MCF 10A (cell line): ENCODE measurements at regions not wholly inside any gene's neighbourhood (a gene's known extent, or its start where the extent isn't known, plus 50 kb on each side); places are given as distances from the start of the nearest gene placed in this dataset.

Source experiments
- BruUV-seq: library from RNA; stranded (reverse); fragments of 400-500 nt; replicated peaks from 2 replicates; lab custom pipeline; 2021; lab: Mats Ljungman, UMichigan
- CTCF ChIA-PET: fragments of 300-600 bp; sonication (Branson Sonifier 250); formaldehyde crosslinking; extraction: SDS; loops from one replicate; lab custom pipeline; 2021; ENCODE audit warnings: antibody characterized with exemption, inconsistent platforms; lab: Yijun Ruan, JAX
- POLR2A ChIA-PET: fragments of 300-600, 350-650 bp; sonication (Branson Sonifier 250); formaldehyde crosslinking; extraction: SDS; loops from one replicate; lab custom pipeline; 2020; ENCODE audit warnings: antibody characterized with exemption, inconsistent platforms; lab: Yijun Ruan, JAX
- DNase-seq: peaks from one replicate; pipeline ENCODE4 v3.0.0-alpha.2; 2018; ENCODE audit not compliant: unreplicated experiment
- H3K27ac Mint-ChIP-seq: one replicate; pipeline ENCODE4 v1.8.0; 2022; ENCODE audit warnings: mild to moderate bottlenecking, low read depth, mixed read lengths; ENCODE audit not compliant: unreplicated experiment
- H3K27me3 Mint-ChIP-seq: one replicate; pipeline ENCODE4 v1.8.0; 2022; ENCODE audit warnings: mixed read lengths; ENCODE audit not compliant: insufficient read depth, unreplicated experiment
- H3K36me3 Mint-ChIP-seq: one replicate; pipeline ENCODE4 v1.8.0; 2022; ENCODE audit warnings: mild to moderate bottlenecking, moderate library complexity, mixed read lengths; ENCODE audit not compliant: insufficient read depth, unreplicated experiment
- H3K4me1 Mint-ChIP-seq: one replicate; pipeline ENCODE4 v1.8.0; 2022; ENCODE audit warnings: mixed read lengths; ENCODE audit not compliant: insufficient read depth, unreplicated experiment
- H3K4me3 Mint-ChIP-seq: one replicate; pipeline ENCODE4 v1.8.0; 2022; ENCODE audit warnings: mild to moderate bottlenecking, moderate library complexity, mixed read lengths; ENCODE audit not compliant: unreplicated experiment
- H3K9me3 Mint-ChIP-seq: one replicate; pipeline ENCODE4 v1.8.0; 2022; ENCODE audit warnings: mixed read lengths; ENCODE audit not compliant: unreplicated experiment
- intact Hi-C: fragments of 100-400 bp; cut with micrococcal nuclease; formaldehyde crosslinking; loops from 2 replicates; pipeline ENCODE4 v1.14.1; 2022
- TF ChIP-seq, protein P1 (sequence below): fragments of 200-600 bp; IDR thresholded peaks from one replicate; pipeline ENCODE4 v1.8.0; 2022; ENCODE audit warnings: antibody characterized with exemption, mild to moderate bottlenecking; ENCODE audit not compliant: unreplicated experiment

DNA sequence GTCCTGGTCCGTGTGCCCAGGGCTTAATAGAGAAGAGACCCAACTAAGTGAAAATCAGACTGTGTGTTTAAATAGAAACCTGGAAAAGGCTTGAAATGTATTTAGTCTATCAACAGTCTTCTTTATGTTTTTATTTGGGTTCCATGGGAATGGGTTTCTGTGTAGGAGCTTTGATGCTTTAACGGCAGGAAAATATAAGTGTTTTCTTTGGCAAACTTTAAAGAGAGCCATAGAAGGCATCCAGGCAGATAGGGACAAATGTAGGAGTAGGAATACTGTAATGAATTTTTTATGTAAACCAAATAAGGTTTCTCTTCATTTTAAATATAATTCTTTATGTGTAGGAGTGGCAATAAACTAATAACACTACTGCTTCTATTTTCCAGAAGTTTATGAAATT, 989.0 kb downstream of the GATA3 start:
- no peaks in the 10 kb centered on the region for H3K9me3 Mint-ChIP-seq
- BruUV-seq, result no TSS peak
- ChIA-PET CTCF (no interaction called here), POLR2A (interaction anchor here (0.7 kb wide), 1 partner anchor 120 kb away, joined by 3 read pairs; no protein-coding TSS in a partner anchor)
- no peak overlapping the region for H3K27ac Mint-ChIP-seq
- H3K4me3 Mint-ChIP-seq, result no peak overlapping the region
- DNase-seq, result no peak
- H3K27me3 Mint-ChIP-seq, result no peaks in the 10 kb centered on the region
- no peaks in the 10 kb centered on the region for H3K36me3 Mint-ChIP-seq
- intact Hi-C loops, result no loop called here
- peaks cover under 1% of the 10 kb centered on the region for H3K4me1 Mint-ChIP-seq
- TF ChIP-seq, protein P1, sequence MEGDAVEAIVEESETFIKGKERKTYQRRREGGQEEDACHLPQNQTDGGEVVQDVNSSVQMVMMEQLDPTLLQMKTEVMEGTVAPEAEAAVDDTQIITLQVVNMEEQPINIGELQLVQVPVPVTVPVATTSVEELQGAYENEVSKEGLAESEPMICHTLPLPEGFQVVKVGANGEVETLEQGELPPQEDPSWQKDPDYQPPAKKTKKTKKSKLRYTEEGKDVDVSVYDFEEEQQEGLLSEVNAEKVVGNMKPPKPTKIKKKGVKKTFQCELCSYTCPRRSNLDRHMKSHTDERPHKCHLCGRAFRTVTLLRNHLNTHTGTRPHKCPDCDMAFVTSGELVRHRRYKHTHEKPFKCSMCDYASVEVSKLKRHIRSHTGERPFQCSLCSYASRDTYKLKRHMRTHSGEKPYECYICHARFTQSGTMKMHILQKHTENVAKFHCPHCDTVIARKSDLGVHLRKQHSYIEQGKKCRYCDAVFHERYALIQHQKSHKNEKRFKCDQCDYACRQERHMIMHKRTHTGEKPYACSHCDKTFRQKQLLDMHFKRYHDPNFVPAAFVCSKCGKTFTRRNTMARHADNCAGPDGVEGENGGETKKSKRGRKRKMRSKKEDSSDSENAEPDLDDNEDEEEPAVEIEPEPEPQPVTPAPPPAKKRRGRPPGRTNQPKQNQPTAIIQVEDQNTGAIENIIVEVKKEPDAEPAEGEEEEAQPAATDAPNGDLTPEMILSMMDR, result no peak

DNA sequence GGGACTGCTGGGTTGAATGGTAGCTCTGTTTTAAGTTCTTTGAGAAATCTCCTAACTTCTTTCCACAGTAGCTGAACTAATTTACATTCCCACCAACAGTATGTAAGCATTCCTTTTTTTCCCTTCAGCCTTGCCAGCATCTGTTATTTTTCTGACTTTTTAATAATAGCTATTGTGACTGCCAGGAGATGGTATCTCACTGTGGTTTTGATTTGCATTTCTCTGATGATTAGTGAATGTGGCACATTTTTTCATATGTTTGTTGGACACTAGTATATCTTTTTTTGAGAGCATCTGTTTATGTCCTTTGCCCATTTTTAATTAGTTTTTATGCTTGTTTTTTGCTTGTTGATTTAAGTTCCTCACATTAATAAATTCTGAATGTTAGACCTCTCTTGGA, 990.8 kb downstream of the GATA3 start:
- no TSS peak for BruUV-seq
- ChIA-PET POLR2A (interaction anchor here (0.6 to 1.1 kb wide), 2 partner anchors 34 to 106 kb away, joined by 3 read pairs; no protein-coding TSS in a partner anchor), CTCF (no interaction called here)
- no peaks in the 10 kb centered on the region for H3K27me3 Mint-ChIP-seq
- no peak overlapping the region for H3K4me3 Mint-ChIP-seq
- no peaks in the 10 kb centered on the region for H3K4me1 Mint-ChIP-seq
- no peaks in the 10 kb centered on the region for H3K36me3 Mint-ChIP-seq
- no peak overlapping the region for H3K27ac Mint-ChIP-seq
- no peak for DNase-seq
- TF ChIP-seq, protein P1, result no peak
- H3K9me3 Mint-ChIP-seq, result no peaks in the 10 kb centered on the region
- intact Hi-C loops, result no loop called here

DNA sequence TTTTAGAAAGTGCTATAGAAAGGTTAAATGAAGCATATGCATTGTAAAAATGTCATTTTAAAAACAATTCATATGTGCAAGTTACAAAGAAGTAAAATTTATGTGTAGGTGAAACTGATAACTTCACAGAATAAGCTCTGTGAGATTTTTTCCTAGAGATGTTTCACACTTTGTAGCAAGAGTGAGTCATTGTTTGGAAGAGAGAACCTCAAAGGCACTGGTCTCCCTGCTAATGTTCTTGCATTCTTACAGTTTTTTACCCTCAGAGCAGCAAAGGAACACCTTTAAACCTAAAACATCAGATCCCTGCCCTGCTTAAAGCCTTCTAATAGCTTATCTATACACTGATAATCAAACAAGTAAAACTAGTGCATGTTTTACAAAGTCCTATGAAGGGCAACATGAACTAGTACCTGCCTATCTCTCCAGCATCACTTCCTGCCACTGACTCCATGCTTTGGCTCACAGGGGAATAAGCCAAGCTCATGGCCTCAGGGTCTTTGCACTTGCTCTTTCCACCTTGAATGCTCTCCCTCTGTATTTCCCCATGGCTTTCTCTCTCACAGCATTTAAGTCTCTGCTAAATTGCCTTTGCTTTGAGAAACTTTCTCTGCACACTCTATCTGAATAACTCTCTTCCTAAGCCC, 997.0 kb downstream of the GATA3 start:
- DNase-seq, result no peak
- Mint-ChIP-seq H3K4me3 (no peak overlapping the region), H3K36me3 (no peaks in the 10 kb centered on the region), H3K27me3 (no peaks in the 10 kb centered on the region), H3K9me3 (peaks cover 7% of the 10 kb centered on the region), H3K27ac (no peak overlapping the region), H3K4me1 (peaks cover 15% of the 10 kb centered on the region)
- intact Hi-C loops, result no loop called here
- TF ChIP-seq, protein P1, result no peak
- BruUV-seq, result no TSS peak
- ChIA-PET CTCF (no interaction called here), POLR2A (no interaction called here)

DNA sequence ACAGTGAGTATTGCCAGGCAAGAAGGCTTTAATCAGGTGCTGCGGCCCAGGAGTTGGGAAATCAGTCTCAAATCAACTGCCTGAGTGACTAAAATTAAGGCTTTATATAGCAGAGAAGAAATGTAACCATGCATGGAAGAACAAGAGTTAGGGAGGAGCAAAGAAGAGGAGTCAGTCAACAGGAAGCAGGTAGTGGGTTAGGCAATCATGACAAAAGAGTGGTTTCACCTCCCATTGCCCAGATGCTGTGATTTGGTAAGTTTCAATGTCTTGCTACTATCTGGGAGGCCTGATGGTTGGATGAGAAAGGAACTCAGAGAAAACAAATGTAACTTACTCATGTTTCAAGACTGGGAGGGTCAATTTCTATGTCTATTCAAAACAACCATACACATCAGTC, 998.3 kb downstream of the GATA3 start:
- intact Hi-C loops, result no loop called here
- Mint-ChIP-seq H3K27ac (no peak overlapping the region), H3K27me3 (no peaks in the 10 kb centered on the region), H3K4me3 (no peak overlapping the region), H3K4me1 (peaks cover 15% of the 10 kb centered on the region), H3K9me3 (peaks cover 7% of the 10 kb centered on the region), H3K36me3 (no peaks in the 10 kb centered on the region)
- TF ChIP-seq, protein P1, result no peak
- POLR2A ChIA-PET, result no interaction called here
- CTCF ChIA-PET, result no interaction called here
- DNase-seq, result peak; percentile 18
- no TSS peak for BruUV-seq
